Uterus (tissue), 2 donors: ENCODE measurements at regions not wholly inside any gene's neighbourhood (a gene's known extent, or its start where the extent isn't known, plus 50 kb on each side); places are given as distances from the start of the nearest gene placed in this dataset.

ENCODE experiments used
- CTCF ChIP-seq, 4 experiments: fragments of 200-600 bp in 2 of 4; fragments of 450-650 bp in 2 of 4; sonication (generic) in 2 of 4; IDR thresholded peaks; one replicate each; pipeline ENCODE4 v1.5.1; 2016 to 2019; ENCODE audit warnings: antibody characterized with exemption in 4 of 4, mild to moderate bottlenecking in 2 of 4, moderate library complexity in 1 of 4
- POLR2A ChIP-seq, 2 donors: fragments of 450-650 bp; IDR thresholded peaks; one replicate each; pipeline ENCODE4 v1.6.1; 2016; ENCODE audit warnings: antibody characterized with exemption in 2 of 2, mild to moderate bottlenecking in 1 of 2, moderate library complexity in 1 of 2

- TF ChIP-seq POLR2A (IDR thresholded peaks at IDR 0.05) (no peak), CTCF (IDR thresholded peaks at IDR 0.05) (no peak)
These were observed 238.8 kb upstream of the GPR149 start for GRCh38 chr3:154668835-154669234.
